ENCODE measurements at regions not wholly inside any gene's neighbourhood (a gene's known extent, or its start where the extent isn't known, plus 50 kb on each side); places are given as distances from the start of the nearest gene placed in this dataset.

- peaks cover 1% of the 10 kb centered on the region for H3K36me3 Mint-ChIP-seq (ENCODE audit: low read depth)
Observed at GRCh38 chr12:38016602-38017001, 300.0 kb upstream of the ALG10B start.

GRCh38 chr12:38025916-38026315 lies 290.7 kb upstream of the ALG10B start:
- CTCF ChIA-PET = no interaction called here
- no peak overlapping the region for H3K4me3 Mint-ChIP-seq
- DNase-seq = no peak
- intact Hi-C loops (cut with micrococcal nuclease) = no loop called here
- H3K4me1 Mint-ChIP-seq (ENCODE audit: low read depth) = no peaks in the 10 kb centered on the region
- H3K9me3 Mint-ChIP-seq = peaks cover 11% of the 10 kb centered on the region
- no peak overlapping the region for H3K27ac Mint-ChIP-seq
- no peaks in the 10 kb centered on the region for H3K27me3 Mint-ChIP-seq (ENCODE audit: low read depth)
- peaks cover 1% of the 10 kb centered on the region for H3K36me3 Mint-ChIP-seq (ENCODE audit: low read depth)

More at GRCh38 chr12:38016602-38017001, 300.0 kb upstream of the ALG10B start:
- no peaks in the 10 kb centered on the region for H3K27me3 Mint-ChIP-seq (ENCODE audit: low read depth)
- no peak for DNase-seq
- H3K9me3 Mint-ChIP-seq = peaks cover 3% of the 10 kb centered on the region
- H3K27ac Mint-ChIP-seq = no peak overlapping the region
- no peak overlapping the region for H3K4me3 Mint-ChIP-seq
- no peaks in the 10 kb centered on the region for H3K4me1 Mint-ChIP-seq (ENCODE audit: low read depth)
- intact Hi-C loops (cut with micrococcal nuclease) = no loop called here
- CTCF ChIA-PET = interaction anchor here (0.6 kb wide), 1 partner anchor 62 kb away, joined by 3 read pairs; no protein-coding TSS in a partner anchor

GRCh38 chr12:38053113-38053512 lies 263.5 kb upstream of the ALG10B start:
- no peak for DNase-seq
- Mint-ChIP-seq H3K27me3 (ENCODE audit: low read depth) (no peaks in the 10 kb centered on the region), H3K36me3 (ENCODE audit: low read depth) (peaks cover 3% of the 10 kb centered on the region), H3K4me3 (no peak overlapping the region), H3K4me1 (ENCODE audit: low read depth) (no peaks in the 10 kb centered on the region), H3K9me3 (peaks cover 23% of the 10 kb centered on the region), H3K27ac (no peak overlapping the region)
- intact Hi-C loops (cut with micrococcal nuclease) = no loop called here
- CTCF ChIA-PET = no interaction called here

- no peak for DNase-seq
- H3K27me3 Mint-ChIP-seq (ENCODE audit: low read depth) = no peaks in the 10 kb centered on the region
Observed at GRCh38 chr12:38053655-38054464, 262.7 kb upstream of the ALG10B start.

GRCh38 chr12:38056701-38057689 lies 259.6 kb upstream of the ALG10B start:
- intact Hi-C loops (cut with micrococcal nuclease) = no loop called here
- Mint-ChIP-seq H3K4me3 (no peak overlapping the region), H3K9me3 (peaks cover 22% of the 10 kb centered on the region), H3K27ac (no peak overlapping the region), H3K36me3 (ENCODE audit: low read depth) (peaks cover 3% of the 10 kb centered on the region), H3K4me1 (ENCODE audit: low read depth) (no peaks in the 10 kb centered on the region), H3K27me3 (ENCODE audit: low read depth) (no peaks in the 10 kb centered on the region)
- CTCF ChIA-PET = no interaction called here
- no peak for DNase-seq

More at GRCh38 chr12:38053655-38054464, 262.7 kb upstream of the ALG10B start:
- intact Hi-C loops (cut with micrococcal nuclease) = no loop called here
- Mint-ChIP-seq H3K27ac (no peak overlapping the region), H3K4me1 (ENCODE audit: low read depth) (no peaks in the 10 kb centered on the region), H3K36me3 (ENCODE audit: low read depth) (peaks cover 3% of the 10 kb centered on the region), H3K4me3 (no peak overlapping the region), H3K9me3 (peaks cover 22% of the 10 kb centered on the region)
- CTCF ChIA-PET = no interaction called here

- no peaks in the 10 kb centered on the region for H3K27me3 Mint-ChIP-seq (ENCODE audit: low read depth)
- peaks cover 12% of the 10 kb centered on the region for H3K9me3 Mint-ChIP-seq
- H3K36me3 Mint-ChIP-seq (ENCODE audit: low read depth) = peaks cover 3% of the 10 kb centered on the region
- intact Hi-C loops (cut with micrococcal nuclease) = no loop called here
- no peak overlapping the region for H3K27ac Mint-ChIP-seq
- H3K4me1 Mint-ChIP-seq (ENCODE audit: low read depth) = no peaks in the 10 kb centered on the region
- DNase-seq = no peak
- CTCF ChIA-PET = no interaction called here
- H3K4me3 Mint-ChIP-seq = no peak overlapping the region
Observed at GRCh38 chr12:38099686-38100085, 216.9 kb upstream of the ALG10B start.

- Mint-ChIP-seq H3K4me1 (ENCODE audit: low read depth) (no peaks in the 10 kb centered on the region), H3K27me3 (ENCODE audit: low read depth) (no peaks in the 10 kb centered on the region), H3K36me3 (ENCODE audit: low read depth) (peaks cover 3% of the 10 kb centered on the region), H3K9me3 (peaks cover 12% of the 10 kb centered on the region), H3K4me3 (no peak overlapping the region), H3K27ac (no peak overlapping the region)
- DNase-seq = no peak
- intact Hi-C loops (cut with micrococcal nuclease) = no loop called here
- CTCF ChIA-PET = no interaction called here
Observed at GRCh38 chr12:38101753-38102152, 214.8 kb upstream of the ALG10B start.

GRCh38 chr12:38102197-38102596 lies 214.4 kb upstream of the ALG10B start:
- Mint-ChIP-seq H3K4me1 (ENCODE audit: low read depth) (no peaks in the 10 kb centered on the region), H3K9me3 (peaks cover 9% of the 10 kb centered on the region), H3K4me3 (no peak overlapping the region), H3K36me3 (ENCODE audit: low read depth) (peaks cover 3% of the 10 kb centered on the region), H3K27ac (no peak overlapping the region), H3K27me3 (ENCODE audit: low read depth) (no peaks in the 10 kb centered on the region)
- intact Hi-C loops (cut with micrococcal nuclease) = no loop called here
- CTCF ChIA-PET = interaction anchor here (0.7 kb wide), 1 partner anchor 10 kb away, joined by 3 read pairs; no protein-coding TSS in a partner anchor
- no peak for DNase-seq

- Mint-ChIP-seq H3K27me3 (ENCODE audit: low read depth) (no peaks in the 10 kb centered on the region), H3K36me3 (ENCODE audit: low read depth) (no peaks in the 10 kb centered on the region), H3K4me1 (ENCODE audit: low read depth) (no peaks in the 10 kb centered on the region), H3K4me3 (no peak overlapping the region), H3K27ac (no peak overlapping the region), H3K9me3 (no peaks in the 10 kb centered on the region)
- CTCF ChIA-PET = no interaction called here
- no peak for DNase-seq
- intact Hi-C loops (cut with micrococcal nuclease) = no loop called here
Observed at GRCh38 chr12:38110026-38110699, 206.4 kb upstream of the ALG10B start.

- intact Hi-C loops (cut with micrococcal nuclease) = no loop called here
- H3K27me3 Mint-ChIP-seq (ENCODE audit: low read depth) = no peaks in the 10 kb centered on the region
- H3K36me3 Mint-ChIP-seq (ENCODE audit: low read depth) = no peaks in the 10 kb centered on the region
- H3K9me3 Mint-ChIP-seq = peaks cover 4% of the 10 kb centered on the region
- no peak for DNase-seq
- CTCF ChIA-PET = no interaction called here
- H3K4me1 Mint-ChIP-seq (ENCODE audit: low read depth) = no peaks in the 10 kb centered on the region
- H3K27ac Mint-ChIP-seq = no peak overlapping the region
- H3K4me3 Mint-ChIP-seq = no peak overlapping the region
Observed at GRCh38 chr12:38113991-38114390, 202.6 kb upstream of the ALG10B start.

GRCh38 chr12:38116968-38117367 lies 199.6 kb upstream of the ALG10B start:
- Mint-ChIP-seq H3K27ac (no peak overlapping the region), H3K36me3 (ENCODE audit: low read depth) (no peaks in the 10 kb centered on the region), H3K27me3 (ENCODE audit: low read depth) (no peaks in the 10 kb centered on the region), H3K4me3 (no peak overlapping the region), H3K9me3 (peaks cover 4% of the 10 kb centered on the region), H3K4me1 (ENCODE audit: low read depth) (no peaks in the 10 kb centered on the region)
- no peak for DNase-seq
- intact Hi-C loops (cut with micrococcal nuclease) = no loop called here
- CTCF ChIA-PET = no interaction called here

- Mint-ChIP-seq H3K27me3 (ENCODE audit: low read depth) (no peaks in the 10 kb centered on the region), H3K4me1 (ENCODE audit: low read depth) (no peaks in the 10 kb centered on the region), H3K36me3 (ENCODE audit: low read depth) (no peaks in the 10 kb centered on the region), H3K27ac (no peak overlapping the region), H3K9me3 (peaks cover 4% of the 10 kb centered on the region), H3K4me3 (no peak overlapping the region)
- DNase-seq = no peak
- intact Hi-C loops (cut with micrococcal nuclease) = no loop called here
- CTCF ChIA-PET = no interaction called here
Observed at GRCh38 chr12:38118632-38119031, 197.9 kb upstream of the ALG10B start.

Data from activated naive CD4-positive, alpha-beta T cell treated with anti-CD3 and anti-CD28 coated beads for 36 hours (primary cell).